Superior temporal gyrus (tissue), 1 donor: ENCODE measurements at regions not wholly inside any gene's neighbourhood (a gene's known extent, or its start where the extent isn't known, plus 50 kb on each side); places are given as distances from the start of the nearest gene placed in this dataset.

Experiments used
- DNase-seq: peaks from one replicate; pipeline ENCODE4 v3.0.0-alpha.2; 2016; ENCODE audit errors: extremely low spot score

- no peak for DNase-seq
Observed at GRCh38 chr12:124445826-124446225, 121.6 kb downstream of the NCOR2 start.

DNA sequence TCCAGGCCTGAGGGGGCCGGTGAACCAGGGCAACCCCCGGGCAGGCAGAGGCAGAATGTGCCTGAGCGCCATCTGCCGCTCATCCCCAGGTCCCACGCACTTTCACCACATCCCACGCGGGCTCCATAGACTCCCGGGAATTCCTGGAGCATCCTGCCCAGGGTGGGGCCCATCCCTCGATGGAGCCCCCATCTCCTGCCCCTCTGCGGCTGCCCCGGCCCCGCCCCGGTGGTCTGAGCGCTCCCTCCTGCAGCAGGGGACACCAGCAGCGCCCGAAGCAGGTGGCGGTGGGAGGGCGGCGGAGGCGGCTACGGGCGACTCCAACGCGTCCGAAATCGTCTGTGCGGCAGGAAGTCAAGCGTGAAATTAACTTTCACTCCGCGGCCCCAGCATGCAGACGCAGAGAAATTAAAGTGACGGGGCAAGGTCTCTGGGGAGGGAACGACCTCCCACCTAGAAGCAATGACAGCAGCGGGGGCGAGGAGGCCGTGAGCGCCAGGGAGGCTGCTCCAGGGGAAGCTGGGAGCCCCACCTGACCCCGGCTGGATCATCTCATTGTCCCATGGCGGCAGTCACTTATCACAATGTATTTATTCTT lies 122.2 kb downstream of the NCOR2 start:
- no peak for DNase-seq

DNA sequence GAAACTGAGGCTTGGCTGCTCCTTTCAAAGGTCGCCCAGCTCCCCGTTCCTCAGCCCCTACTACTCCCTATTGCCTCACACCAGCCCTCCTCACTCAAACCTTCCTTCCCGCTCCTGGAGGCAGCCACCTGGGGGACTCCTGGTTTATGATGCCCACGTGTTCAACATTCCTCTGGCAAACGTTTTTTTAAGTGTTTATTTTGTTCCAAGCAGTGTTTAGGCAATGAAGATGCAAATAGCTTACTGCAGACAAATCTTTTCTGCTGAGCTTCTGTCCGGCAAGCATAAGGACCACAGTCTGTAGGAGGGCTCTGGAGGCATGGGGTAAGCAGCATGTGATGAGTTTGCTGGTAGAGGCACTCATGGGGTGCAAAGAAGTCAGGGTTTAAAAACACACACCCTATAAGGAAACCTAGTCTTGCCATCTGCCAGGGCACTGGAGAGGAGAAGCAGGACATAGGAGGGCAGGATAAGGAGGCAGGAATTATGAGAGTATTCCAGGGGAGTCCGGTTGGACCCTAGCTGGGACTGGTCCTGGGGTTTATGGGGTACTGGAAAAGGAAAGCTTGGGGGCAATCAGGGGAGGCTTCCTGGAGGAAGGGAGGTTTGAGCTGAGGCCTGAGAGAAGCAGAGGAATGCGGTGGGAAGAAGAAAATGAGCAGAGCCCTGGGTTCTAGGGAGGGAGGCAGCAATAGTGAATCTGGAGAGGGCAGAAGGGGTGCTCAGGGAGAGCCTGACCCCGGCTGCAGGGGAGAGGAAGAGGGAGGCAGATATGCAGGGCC lies 123.3 kb downstream of the NCOR2 start:
- DNase-seq = no peak

GRCh38 chr12:124442772-124443445 lies 124.5 kb downstream of the NCOR2 start:
- DNase-seq = no peak

GRCh38 chr12:124442281-124442680 lies 125.1 kb downstream of the NCOR2 start:
- no peak for DNase-seq

DNA sequence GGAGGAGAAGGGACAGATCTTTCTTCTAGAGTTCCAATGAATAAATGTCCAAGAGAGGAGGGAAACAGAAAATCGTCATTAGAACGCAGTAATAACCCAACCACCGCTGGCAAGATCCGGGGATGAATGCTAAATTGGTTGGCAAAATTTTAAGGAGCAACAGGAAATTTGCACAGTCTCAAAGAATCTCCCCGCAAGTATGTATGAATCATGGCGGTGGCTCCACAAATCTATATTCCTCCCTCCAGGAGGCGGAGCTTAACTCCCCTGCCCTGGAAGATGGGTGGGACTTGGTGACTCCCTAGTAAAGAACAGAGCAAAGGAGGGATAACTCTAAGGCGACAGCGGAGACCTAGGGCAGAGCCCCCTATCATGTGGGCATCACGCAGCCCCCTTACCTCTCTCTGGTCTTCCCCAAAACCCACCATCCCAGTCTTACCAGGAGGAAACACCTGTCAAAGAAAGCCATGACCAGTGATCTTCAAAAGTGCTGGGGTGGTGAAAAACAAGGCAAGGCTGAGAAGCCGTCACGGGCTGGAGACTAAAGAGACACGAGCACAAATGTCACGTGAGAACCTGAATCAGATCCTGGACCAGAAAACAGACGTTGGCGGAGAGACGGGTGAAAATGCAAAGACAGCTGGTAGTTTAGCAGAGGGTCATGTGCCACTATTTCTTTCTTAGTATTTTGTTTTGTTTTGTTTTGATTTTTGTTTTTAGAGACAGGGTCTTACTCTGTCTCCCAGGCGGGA lies 125.8 kb downstream of the NCOR2 start:
- no peak for DNase-seq

DNA sequence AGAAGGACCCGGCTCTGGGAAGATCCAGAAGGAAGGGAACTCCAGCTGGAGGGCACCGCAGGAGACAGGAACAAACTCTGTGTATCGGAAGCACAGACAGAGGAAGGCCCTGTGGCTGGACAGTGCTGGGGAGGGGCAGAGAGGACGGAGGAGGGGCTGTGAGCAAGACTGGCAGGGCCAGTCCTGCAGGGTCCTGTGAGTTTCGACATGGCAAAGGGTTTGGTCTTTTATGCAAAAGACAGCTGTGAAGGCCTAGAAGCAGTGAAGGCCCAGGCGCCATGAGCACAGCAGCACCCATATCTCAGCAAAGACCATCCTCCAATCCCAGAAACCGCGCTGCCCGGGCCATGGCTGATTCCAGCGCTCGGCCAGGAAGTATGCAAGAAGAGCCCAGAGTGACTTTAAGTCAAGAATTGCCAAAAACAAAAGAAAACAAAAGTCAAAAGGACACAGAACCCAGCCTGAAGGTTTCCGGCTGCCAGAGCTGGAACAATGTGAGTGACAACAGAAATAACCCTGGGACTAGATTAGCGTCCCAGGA lies 126.5 kb downstream of the NCOR2 start:
- DNase-seq = no peak

- DNase-seq = no peak
Observed at GRCh38 chr12:124440031-124440626, 127.3 kb downstream of the NCOR2 start.

- DNase-seq = no peak
Observed at GRCh38 chr12:124438437-124439056, 128.9 kb downstream of the NCOR2 start.

DNA sequence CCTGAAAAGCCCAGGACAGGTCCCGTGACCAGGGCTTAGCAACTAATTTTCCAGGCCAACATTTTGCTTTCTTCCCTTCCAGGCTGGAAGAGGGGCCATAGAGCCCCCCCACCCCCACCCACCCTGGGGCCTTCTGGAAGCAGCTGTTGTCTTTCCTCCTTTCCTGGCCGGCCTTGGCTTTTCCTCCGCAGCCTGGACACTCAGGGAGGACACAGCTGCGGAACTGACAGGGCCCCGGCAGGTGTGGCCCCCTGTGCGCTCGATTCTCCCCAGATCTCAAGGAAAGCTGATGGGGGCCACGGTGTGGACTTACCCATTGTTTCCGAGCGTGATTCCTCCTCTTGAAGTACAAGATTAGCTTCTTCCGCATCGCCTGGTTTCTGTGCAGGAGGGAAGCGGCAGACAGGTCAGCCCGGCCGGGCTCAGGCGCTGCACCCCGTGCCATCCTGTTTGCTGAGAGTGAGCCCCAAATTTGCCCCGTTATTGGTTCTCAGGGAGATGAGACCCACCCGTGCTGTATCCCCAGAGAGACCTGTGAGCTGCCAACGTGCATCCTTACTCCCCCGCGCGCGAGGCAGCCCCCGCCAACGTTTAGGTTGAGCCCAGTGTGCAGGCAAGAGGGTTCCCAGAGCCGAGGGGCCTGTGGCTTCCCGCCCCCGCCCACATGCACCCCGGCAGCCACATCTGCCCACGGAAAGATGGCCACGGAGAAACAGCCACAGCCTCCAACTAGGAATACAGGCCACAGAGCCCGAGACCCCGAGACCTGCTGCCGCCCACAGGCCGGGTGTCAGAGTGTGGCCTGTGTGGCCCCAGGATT lies 129.6 kb downstream of the NCOR2 start:
- DNase-seq = no peak

DNA sequence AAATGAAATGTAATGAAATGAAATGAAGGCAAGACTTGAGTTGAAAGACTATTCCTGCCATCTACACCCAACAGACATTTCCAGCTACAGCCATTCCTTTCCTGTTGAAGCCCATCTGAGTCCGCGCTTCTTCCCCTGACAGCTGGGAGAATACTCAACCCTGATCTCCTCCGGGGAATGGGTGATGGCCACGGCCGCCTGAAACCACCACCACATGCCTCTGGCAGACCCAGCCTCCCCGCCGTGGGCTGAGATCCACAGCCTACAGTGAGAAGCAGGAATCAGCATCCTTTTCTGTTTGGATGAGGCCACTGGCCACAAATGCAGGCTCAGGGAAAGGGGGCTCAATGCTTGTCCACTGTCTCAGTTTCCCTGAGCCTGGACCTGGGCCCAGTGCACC lies 130.3 kb downstream of the NCOR2 start:
- no peak for DNase-seq

GRCh38 chr12:124436366-124436765 lies 131.0 kb downstream of the NCOR2 start:
- DNase-seq = no peak

- no peak for DNase-seq
Observed at GRCh38 chr12:124435806-124436345, 131.5 kb downstream of the NCOR2 start.

GRCh38 chr12:124434951-124435805 lies 132.2 kb downstream of the NCOR2 start:
- no peak for DNase-seq

GRCh38 chr12:124434354-124434753 lies 133.1 kb downstream of the NCOR2 start:
- DNase-seq = no peak

- DNase-seq = no peak
Observed at GRCh38 chr12:124433879-124434278, 133.5 kb downstream of the NCOR2 start.

DNA sequence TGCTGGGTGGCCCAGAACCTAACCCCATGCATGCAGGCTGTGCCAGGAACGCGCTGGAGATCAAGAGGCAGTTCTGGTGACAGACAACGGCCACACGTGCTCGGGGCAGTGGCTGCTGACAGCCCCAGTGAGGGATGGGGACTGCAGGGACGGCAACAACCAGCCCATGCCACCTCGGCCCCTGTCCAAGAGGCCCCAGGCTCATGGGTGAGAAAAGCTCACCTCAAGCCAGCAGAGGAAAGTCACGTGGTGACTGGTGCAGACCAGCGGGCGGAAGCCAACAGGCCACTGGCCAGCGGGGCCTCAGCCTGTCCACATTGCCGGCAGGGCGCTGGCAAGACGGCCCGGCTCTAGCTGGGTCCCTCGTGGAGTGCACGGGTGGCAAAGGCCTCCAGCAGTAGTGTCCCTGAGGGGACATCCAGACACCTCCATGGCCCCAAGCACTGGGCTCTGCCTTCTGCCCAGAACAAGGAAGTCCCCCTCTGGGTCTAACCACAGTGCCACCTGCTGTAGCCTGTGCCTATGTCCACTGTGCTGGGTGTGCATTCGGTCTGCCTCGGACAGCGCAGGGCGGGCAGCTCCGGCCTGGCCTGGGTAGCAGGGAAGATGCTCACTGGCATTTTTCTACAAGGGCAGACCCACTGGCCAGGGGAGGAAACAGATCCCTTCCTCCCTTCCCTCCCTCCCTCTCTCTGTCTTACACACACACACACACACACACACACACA lies 134.1 kb downstream of the NCOR2 start:
- no peak for DNase-seq

GRCh38 chr12:124432376-124432775 lies 135.0 kb downstream of the NCOR2 start:
- DNase-seq = no peak
